ENCODE measurements at regions not wholly inside any gene's neighbourhood (a gene's known extent, or its start where the extent isn't known, plus 50 kb on each side); places are given as distances from the start of the nearest gene placed in this dataset.

GRCh38 chrX:9269134-9269533, 195.7 kb upstream of the TBL1X start:
- TF ChIP-seq YY1 (tag by site-specific recombination; IDR thresholded peaks at IDR 0.05), result no peak
- TF ChIP-seq HOXA7 (CRISPR knock-in tag; IDR thresholded peaks at IDR 0.05; ENCODE audit: borderline replicate concordance), result no peak
- no peak for TF ChIP-seq ZBTB17 (tag by site-specific recombination; IDR thresholded peaks at IDR 0.05)
- TF ChIP-seq ZSCAN23 (tag by site-specific recombination; IDR thresholded peaks at IDR 0.05), result no peak
- TF ChIP-seq ZNF324 (tag by site-specific recombination; IDR thresholded peaks at IDR 0.05), result no peak
- no peak for TF ChIP-seq ZNF48 (tag by site-specific recombination; IDR thresholded peaks at IDR 0.05)
- TF ChIP-seq CTCF (tag by site-specific recombination; IDR thresholded peaks at IDR 0.05), result no peak
- TF ChIP-seq PATZ1 (tag by site-specific recombination; IDR thresholded peaks at IDR 0.05), result no peak
